ENCODE measurements at regions not wholly inside any gene's neighbourhood (a gene's known extent, or its start where the extent isn't known, plus 50 kb on each side); places are given as distances from the start of the nearest gene placed in this dataset.

GRCh38 chr6:170038708-170039107 lies 252.2 kb downstream of the DLL1 start:
- 48% methylated on average over 9 of the region's 9 CpGs for whole genome bisulfite sequencing

GRCh38 chr6:170038251-170038650 lies 252.6 kb downstream of the DLL1 start:
- Histone ChIP-seq H3K27ac (ENCODE audit: low read length, poor library complexity, severe bottlenecking) (no peak overlapping the region), H3K18ac (ENCODE audit: low read depth in 1 of 2, low read length in 2 of 2) (no peak overlapping the region), H3K4me1 (ENCODE audit: control insufficient read depth, insufficient read depth, low read depth, low read length) (peaks cover 2% of the 10 kb centered on the region), H2BK15ac (ENCODE audit: low read depth, poor library complexity, severe bottlenecking) (no peak overlapping the region), H3K27me3 (ENCODE audit: control insufficient read depth in 1 of 2, insufficient read depth in 1 of 2, low read length in 2 of 2) (peaks cover 0 to 2% of the 10 kb centered on the region in 2 experiments), H3K9ac (ENCODE audit: low read length) (no peak overlapping the region), H3K9me3 (ENCODE audit: control insufficient read depth, low read length) (peaks cover 6% of the 10 kb centered on the region), H2BK120ac (ENCODE audit: low read depth, low read length) (no peak overlapping the region), H3K4me2 (ENCODE audit: low read length, poor library complexity, severe bottlenecking) (no peak overlapping the region), H4K91ac (ENCODE audit: low read length) (no peak overlapping the region), H3K4me3 (ENCODE audit: insufficient read depth in 1 of 2, low read depth in 1 of 2, low read length in 2 of 2) (no peak overlapping the region), H3K4ac (ENCODE audit: low read depth in 1 of 2, low read length in 2 of 2) (no peak overlapping the region), H3K23ac (ENCODE audit: low read length in 2 of 2) (no peak overlapping the region), H2AK5ac (ENCODE audit: low read length, severe bottlenecking) (no peak overlapping the region), H3K36me3 (ENCODE audit: control insufficient read depth in 1 of 2, insufficient read depth in 2 of 2, low read depth in 1 of 2, low read length in 2 of 2) (no peaks in the 10 kb centered on the region), H2BK5ac (ENCODE audit: low read depth, low read length, poor library complexity, severe bottlenecking) (no peak overlapping the region), H2AFZ (ENCODE audit: low read depth, low read length) (no peak overlapping the region), H3K14ac (ENCODE audit: low read length in 2 of 2) (no peak overlapping the region), H3K79me1 (replicated peaks; ENCODE audit: low read length, poor library complexity, severe bottlenecking) (no peaks in the 10 kb centered on the region), H2BK12ac (ENCODE audit: low read length in 2 of 2) (no peak overlapping the region), H4K8ac (ENCODE audit: low read length) (no peak overlapping the region)
- peak; percentile 66 for DNase-seq
- 57% methylated on average over 7 of the region's 7 CpGs for WGBS

More at GRCh38 chr6:170038708-170039107, 252.2 kb downstream of the DLL1 start:
- H3K23ac ChIP-seq (ENCODE audit: low read length in 2 of 2): no peak overlapping the region
- no peaks in the 10 kb centered on the region for H3K79me1 ChIP-seq (replicated peaks; ENCODE audit: low read length, poor library complexity, severe bottlenecking)
- no peak overlapping the region for H3K4ac ChIP-seq (ENCODE audit: low read depth in 1 of 2, low read length in 2 of 2)
- no peaks in the 10 kb centered on the region for H3K36me3 ChIP-seq (ENCODE audit: control insufficient read depth in 1 of 2, insufficient read depth in 2 of 2, low read depth in 1 of 2, low read length in 2 of 2)
- H3K4me2 ChIP-seq (ENCODE audit: low read length, poor library complexity, severe bottlenecking): no peak overlapping the region
- H3K14ac ChIP-seq (ENCODE audit: low read length in 2 of 2): no peak overlapping the region
- DNase-seq: no peak
- H2BK12ac ChIP-seq (ENCODE audit: low read length in 2 of 2): no peak overlapping the region
- peaks cover 0 to 2% of the 10 kb centered on the region in 2 experiments for H3K27me3 ChIP-seq (ENCODE audit: control insufficient read depth in 1 of 2, insufficient read depth in 1 of 2, low read length in 2 of 2)
- no peak overlapping the region for H4K8ac ChIP-seq (ENCODE audit: low read length)
- H3K18ac ChIP-seq (ENCODE audit: low read depth in 1 of 2, low read length in 2 of 2): no peak overlapping the region
- no peak overlapping the region for H3K27ac ChIP-seq (ENCODE audit: low read length, poor library complexity, severe bottlenecking)
- peaks cover 2% of the 10 kb centered on the region for H3K9me3 ChIP-seq (ENCODE audit: control insufficient read depth, low read length)
- H2BK5ac ChIP-seq (ENCODE audit: low read depth, low read length, poor library complexity, severe bottlenecking): no peak overlapping the region
- no peak overlapping the region for H3K4me3 ChIP-seq (ENCODE audit: insufficient read depth in 1 of 2, low read depth in 1 of 2, low read length in 2 of 2)
- H3K9ac ChIP-seq (ENCODE audit: low read length): no peak overlapping the region
- no peak overlapping the region for H2AFZ ChIP-seq (ENCODE audit: low read depth, low read length)
- H2BK120ac ChIP-seq (ENCODE audit: low read depth, low read length): no peak overlapping the region
- no peak overlapping the region for H2BK15ac ChIP-seq (ENCODE audit: low read depth, poor library complexity, severe bottlenecking)
- H4K91ac ChIP-seq (ENCODE audit: low read length): no peak overlapping the region
- H3K4me1 ChIP-seq (ENCODE audit: control insufficient read depth, insufficient read depth, low read depth, low read length): peaks cover 2% of the 10 kb centered on the region
- no peak overlapping the region for H2AK5ac ChIP-seq (ENCODE audit: low read length, severe bottlenecking)

GRCh38 chr6:170037541-170038250 lies 253.2 kb downstream of the DLL1 start:
- Histone ChIP-seq H3K18ac (ENCODE audit: low read depth in 1 of 2, low read length in 2 of 2) (no peak overlapping the region), H2AFZ (ENCODE audit: low read depth, low read length) (no peak overlapping the region), H3K23ac (ENCODE audit: low read length in 2 of 2) (no peak overlapping the region), H3K4me1 (ENCODE audit: control insufficient read depth, insufficient read depth, low read depth, low read length) (peaks cover 2% of the 10 kb centered on the region), H3K4me2 (ENCODE audit: low read length, poor library complexity, severe bottlenecking) (no peak overlapping the region), H3K79me1 (replicated peaks; ENCODE audit: low read length, poor library complexity, severe bottlenecking) (no peaks in the 10 kb centered on the region), H3K9me3 (ENCODE audit: control insufficient read depth, low read length) (peaks cover 7% of the 10 kb centered on the region), H3K9ac (ENCODE audit: low read length) (no peak overlapping the region), H2BK12ac (ENCODE audit: low read length in 2 of 2) (no peak overlapping the region), H3K27me3 (ENCODE audit: control insufficient read depth in 1 of 2, insufficient read depth in 1 of 2, low read length in 2 of 2) (peaks cover 0 to 2% of the 10 kb centered on the region in 2 experiments), H3K4ac (ENCODE audit: low read depth in 1 of 2, low read length in 2 of 2) (no peak overlapping the region), H2BK5ac (ENCODE audit: low read depth, low read length, poor library complexity, severe bottlenecking) (no peak overlapping the region), H3K4me3 (ENCODE audit: insufficient read depth in 1 of 2, low read depth in 1 of 2, low read length in 2 of 2) (no peak overlapping the region), H3K36me3 (ENCODE audit: control insufficient read depth in 1 of 2, insufficient read depth in 2 of 2, low read depth in 1 of 2, low read length in 2 of 2) (no peaks in the 10 kb centered on the region), H4K91ac (ENCODE audit: low read length) (no peak overlapping the region), H3K14ac (ENCODE audit: low read length in 2 of 2) (no peak overlapping the region), H2AK5ac (ENCODE audit: low read length, severe bottlenecking) (no peak overlapping the region), H2BK15ac (ENCODE audit: low read depth, poor library complexity, severe bottlenecking) (no peak overlapping the region), H4K8ac (ENCODE audit: low read length) (no peak overlapping the region), H3K27ac (ENCODE audit: low read length, poor library complexity, severe bottlenecking) (no peak overlapping the region), H2BK120ac (ENCODE audit: low read depth, low read length) (no peak overlapping the region)
- peak; percentile 38 for DNase-seq
- 79% methylated on average over 15 of the region's 15 CpGs for WGBS

- DNase-seq: no peak
- WGBS: 67% methylated on average over 7 of the region's 7 CpGs
- H3K9ac ChIP-seq (ENCODE audit: low read length): no peak overlapping the region
Measured at GRCh38 chr6:170036916-170037315, 254.0 kb downstream of the DLL1 start.

More at GRCh38 chr6:170036916-170037315, 254.0 kb downstream of the DLL1 start:
- Histone ChIP-seq H3K18ac (ENCODE audit: low read depth in 1 of 2, low read length in 2 of 2) (no peak overlapping the region), H4K91ac (ENCODE audit: low read length) (no peak overlapping the region), H3K23ac (ENCODE audit: low read length in 2 of 2) (no peak overlapping the region), H2BK120ac (ENCODE audit: low read depth, low read length) (no peak overlapping the region), H2AK5ac (ENCODE audit: low read length, severe bottlenecking) (no peak overlapping the region), H4K8ac (ENCODE audit: low read length) (no peak overlapping the region), H3K27me3 (ENCODE audit: control insufficient read depth in 1 of 2, insufficient read depth in 1 of 2, low read length in 2 of 2) (peaks cover 0 to 2% of the 10 kb centered on the region in 2 experiments), H2BK5ac (ENCODE audit: low read depth, low read length, poor library complexity, severe bottlenecking) (no peak overlapping the region), H2BK12ac (ENCODE audit: low read length in 2 of 2) (no peak overlapping the region), H3K14ac (ENCODE audit: low read length in 2 of 2) (no peak overlapping the region), H3K4me2 (ENCODE audit: low read length, poor library complexity, severe bottlenecking) (no peak overlapping the region), H3K4ac (ENCODE audit: low read depth in 1 of 2, low read length in 2 of 2) (no peak overlapping the region), H3K4me1 (ENCODE audit: control insufficient read depth, insufficient read depth, low read depth, low read length) (peaks cover 2% of the 10 kb centered on the region), H3K4me3 (ENCODE audit: insufficient read depth in 1 of 2, low read depth in 1 of 2, low read length in 2 of 2) (no peak overlapping the region), H2AFZ (ENCODE audit: low read depth, low read length) (no peak overlapping the region), H3K36me3 (ENCODE audit: control insufficient read depth in 1 of 2, insufficient read depth in 2 of 2, low read depth in 1 of 2, low read length in 2 of 2) (no peaks in the 10 kb centered on the region), H3K27ac (ENCODE audit: low read length, poor library complexity, severe bottlenecking) (no peak overlapping the region), H3K79me1 (replicated peaks; ENCODE audit: low read length, poor library complexity, severe bottlenecking) (no peaks in the 10 kb centered on the region), H3K9me3 (ENCODE audit: control insufficient read depth, low read length) (peaks cover 7% of the 10 kb centered on the region), H2BK15ac (ENCODE audit: low read depth, poor library complexity, severe bottlenecking) (no peak overlapping the region)

Data from mesenchymal stem cell (in vitro differentiated cells and primary cell).